Left ventricle myocardium inferior (tissue), 1 donor: ENCODE measurements at regions not wholly inside any gene's neighbourhood (a gene's known extent, or its start where the extent isn't known, plus 50 kb on each side); places are given as distances from the start of the nearest gene placed in this dataset.

Experiments
- DNase-seq: peaks from one replicate; pipeline ENCODE4 v3.0.0-alpha.2; 2020
- H3K27ac ChIP-seq: fragments of 200-600 bp; replicated peaks from 2 replicates; pipeline ENCODE4 v1.8.0; 2021
- H3K27me3 ChIP-seq: fragments of 200-600 bp; 2 replicates; pipeline ENCODE4 v1.8.0; 2021; ENCODE audit warnings: low read depth
- H3K36me3 ChIP-seq: fragments of 200-600 bp; 2 replicates; pipeline ENCODE4 v1.8.0; 2021
- H3K4me1 ChIP-seq: fragments of 200-600 bp; 2 replicates; pipeline ENCODE4 v1.8.0; 2021
- H3K4me3 ChIP-seq: fragments of 200-600 bp; 2 replicates; pipeline ENCODE4 v1.8.0; 2021; ENCODE audit warnings: mild to moderate bottlenecking, moderate library complexity
- H3K9me3 ChIP-seq: fragments of 200-600 bp; replicated peaks from 2 replicates; pipeline ENCODE4 v1.8.0; 2021
- intact Hi-C: fragments of 100-400 bp; cut with micrococcal nuclease; formaldehyde crosslinking; loops from one replicate; pipeline ENCODE4 v1.11.0; 2022
- TF ChIP-seq, protein P1 (sequence below): fragments of 200-600 bp; IDR thresholded peaks from 2 replicates; pipeline ENCODE4 v1.8.0; 2021; ENCODE audit warnings: antibody characterized with exemption, mild to moderate bottlenecking, borderline replicate concordance
- donor health status: DM: no; HTN: yes; CAD: no; lungs with severe emphysema.

- Histone ChIP-seq H3K27ac (no peak overlapping the region), H3K4me1 (no peaks in the 10 kb centered on the region), H3K36me3 (no peaks in the 10 kb centered on the region), H3K9me3 (no peaks in the 10 kb centered on the region), H3K4me3 (no peak overlapping the region), H3K27me3 (no peaks in the 10 kb centered on the region)
- intact Hi-C loops = no loop called here
- DNase-seq = no peak
- TF ChIP-seq, protein P1, sequence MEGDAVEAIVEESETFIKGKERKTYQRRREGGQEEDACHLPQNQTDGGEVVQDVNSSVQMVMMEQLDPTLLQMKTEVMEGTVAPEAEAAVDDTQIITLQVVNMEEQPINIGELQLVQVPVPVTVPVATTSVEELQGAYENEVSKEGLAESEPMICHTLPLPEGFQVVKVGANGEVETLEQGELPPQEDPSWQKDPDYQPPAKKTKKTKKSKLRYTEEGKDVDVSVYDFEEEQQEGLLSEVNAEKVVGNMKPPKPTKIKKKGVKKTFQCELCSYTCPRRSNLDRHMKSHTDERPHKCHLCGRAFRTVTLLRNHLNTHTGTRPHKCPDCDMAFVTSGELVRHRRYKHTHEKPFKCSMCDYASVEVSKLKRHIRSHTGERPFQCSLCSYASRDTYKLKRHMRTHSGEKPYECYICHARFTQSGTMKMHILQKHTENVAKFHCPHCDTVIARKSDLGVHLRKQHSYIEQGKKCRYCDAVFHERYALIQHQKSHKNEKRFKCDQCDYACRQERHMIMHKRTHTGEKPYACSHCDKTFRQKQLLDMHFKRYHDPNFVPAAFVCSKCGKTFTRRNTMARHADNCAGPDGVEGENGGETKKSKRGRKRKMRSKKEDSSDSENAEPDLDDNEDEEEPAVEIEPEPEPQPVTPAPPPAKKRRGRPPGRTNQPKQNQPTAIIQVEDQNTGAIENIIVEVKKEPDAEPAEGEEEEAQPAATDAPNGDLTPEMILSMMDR = no peak
Measured at GRCh38 chr7:13320333-13320732, 632.9 kb downstream of the ARL4A start.

DNA sequence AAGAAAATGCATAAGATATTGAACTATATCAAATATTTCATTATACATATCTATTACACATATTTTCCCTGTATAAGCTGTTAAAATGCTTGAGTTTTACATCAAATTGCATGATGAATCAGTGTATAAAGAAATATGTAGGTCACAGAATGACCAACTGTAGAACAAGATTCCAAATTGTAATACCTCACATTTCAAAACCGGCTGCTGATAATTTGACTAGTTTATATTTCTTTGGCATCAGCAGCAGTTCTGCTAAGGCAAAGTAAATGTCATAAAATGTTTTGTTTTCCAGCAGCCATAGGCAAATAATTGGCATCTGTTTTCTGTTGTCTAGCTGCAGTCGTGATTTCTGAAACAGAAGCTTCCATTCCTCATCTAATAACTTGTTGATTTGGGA lies 633.9 kb downstream of the ARL4A start:
- TF ChIP-seq, protein P1 = no peak
- no peak for DNase-seq
- no peaks in the 10 kb centered on the region for H3K27me3 ChIP-seq
- H3K4me1 ChIP-seq = no peaks in the 10 kb centered on the region
- no peak overlapping the region for H3K27ac ChIP-seq
- no peak overlapping the region for H3K4me3 ChIP-seq
- H3K9me3 ChIP-seq = peaks cover 3% of the 10 kb centered on the region
- H3K36me3 ChIP-seq = no peaks in the 10 kb centered on the region
- intact Hi-C loops = no loop called here

GRCh38 chr7:13322126-13322525 lies 634.7 kb downstream of the ARL4A start:
- Histone ChIP-seq H3K4me1 (no peaks in the 10 kb centered on the region), H3K27ac (no peak overlapping the region), H3K27me3 (no peaks in the 10 kb centered on the region), H3K36me3 (no peaks in the 10 kb centered on the region), H3K4me3 (no peak overlapping the region), H3K9me3 (peaks cover 8% of the 10 kb centered on the region)
- intact Hi-C loops = no loop called here
- TF ChIP-seq, protein P1 = no peak
- DNase-seq = no peak

- Histone ChIP-seq H3K4me1 (peaks cover 2% of the 10 kb centered on the region), H3K27ac (no peak overlapping the region), H3K27me3 (no peaks in the 10 kb centered on the region), H3K4me3 (no peak overlapping the region), H3K36me3 (no peaks in the 10 kb centered on the region), H3K9me3 (peaks cover 8% of the 10 kb centered on the region)
- no peak for DNase-seq
- TF ChIP-seq, protein P1 = no peak
- intact Hi-C loops = no loop called here
Measured at GRCh38 chr7:13327669-13328068, 640.2 kb downstream of the ARL4A start.

DNA sequence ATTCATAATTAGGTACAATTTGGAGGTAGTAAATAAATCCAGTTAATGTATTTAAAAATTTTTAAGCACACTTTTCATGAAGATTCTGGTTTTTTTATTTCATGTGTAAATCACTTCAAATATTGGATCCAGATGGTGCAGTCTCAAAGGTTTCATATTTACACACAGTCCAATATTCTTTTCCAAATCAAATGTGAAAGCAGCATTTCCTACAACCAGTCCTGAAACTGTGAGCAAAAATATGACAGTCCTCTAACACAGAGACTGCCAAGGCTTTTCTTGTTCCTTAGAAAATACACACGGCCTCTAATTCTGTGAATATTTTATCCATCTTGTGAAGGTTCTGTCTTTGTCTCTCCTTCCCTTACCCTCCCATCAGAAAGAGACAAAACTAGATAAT lies 645.9 kb downstream of the ARL4A start:
- TF ChIP-seq, protein P1 = no peak
- no peaks in the 10 kb centered on the region for H3K27me3 ChIP-seq
- no peak overlapping the region for H3K4me3 ChIP-seq
- DNase-seq = no peak
- H3K9me3 ChIP-seq = no peaks in the 10 kb centered on the region
- intact Hi-C loops = no loop called here
- H3K4me1 ChIP-seq = no peaks in the 10 kb centered on the region
- H3K36me3 ChIP-seq = no peaks in the 10 kb centered on the region
- no peak overlapping the region for H3K27ac ChIP-seq

GRCh38 chr7:13336227-13336626 lies 648.8 kb downstream of the ARL4A start:
- intact Hi-C loops = no loop called here
- Histone ChIP-seq H3K4me3 (no peak overlapping the region), H3K27me3 (no peaks in the 10 kb centered on the region), H3K27ac (no peak overlapping the region), H3K4me1 (no peaks in the 10 kb centered on the region), H3K36me3 (no peaks in the 10 kb centered on the region), H3K9me3 (no peaks in the 10 kb centered on the region)
- TF ChIP-seq, protein P1 = no peak
- no peak for DNase-seq
